Stomach (tissue), 4 donors: ENCODE measurements at regions not wholly inside any gene's neighbourhood (a gene's known extent, or its start where the extent isn't known, plus 50 kb on each side); places are given as distances from the start of the nearest gene placed in this dataset.

ENCODE experiments used
- EP300 ChIP-seq: sonication (generic); formaldehyde crosslinking; IDR thresholded peaks from one replicate; pipeline ENCODE4 v1.6.1; 2017; ENCODE audit warnings: antibody characterized with exemption
- POLR2A ChIP-seq, 4 donors: fragments of 450-650 bp; IDR thresholded peaks; one replicate each; pipeline ENCODE4 v1.6.1; 2016; ENCODE audit warnings: antibody characterized with exemption in 4 of 4, control low read depth in 2 of 4, mild to moderate bottlenecking in 1 of 4, moderate library complexity in 1 of 4
- POLR2AphosphoS5 ChIP-seq, 3 donors: sonication (generic); formaldehyde crosslinking; IDR thresholded peaks; one replicate each; pipeline ENCODE4 v1.6.1; 2016; ENCODE audit warnings: antibody characterized with exemption in 3 of 3
- TF ChIP-seq, protein P1 (sequence below), 7 experiments: fragments of 450-650 bp in 4 of 7; fragments of 200-600 bp in 3 of 7; sonication (generic) in 3 of 7; IDR thresholded peaks; one replicate each; pipeline ENCODE4 v1.5.1; 2016 to 2019; ENCODE audit warnings: antibody characterized with exemption in 7 of 7, control low read depth in 2 of 7, mild to moderate bottlenecking in 1 of 7

DNA sequence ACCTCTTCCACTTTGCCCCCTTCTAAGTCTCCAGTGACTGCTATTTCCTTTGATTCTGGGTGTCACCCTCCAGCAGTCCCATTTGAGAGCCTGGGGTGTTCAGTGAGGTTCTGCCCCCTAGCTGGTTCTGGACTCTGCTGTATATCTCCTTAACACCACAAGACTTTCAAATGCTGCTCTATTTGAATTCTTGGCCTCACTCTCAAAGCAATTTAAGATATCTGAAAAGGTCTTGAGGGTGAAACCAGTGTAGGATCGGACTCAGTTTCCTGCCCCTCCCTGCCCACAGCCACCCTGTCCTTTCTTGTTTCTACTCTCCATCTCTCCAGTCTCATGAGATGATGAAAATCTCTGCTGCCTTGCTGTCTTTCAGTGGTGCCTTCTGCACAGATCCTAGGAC, 280.9 kb downstream of the TENT4A start:
- TF ChIP-seq, protein P1, sequence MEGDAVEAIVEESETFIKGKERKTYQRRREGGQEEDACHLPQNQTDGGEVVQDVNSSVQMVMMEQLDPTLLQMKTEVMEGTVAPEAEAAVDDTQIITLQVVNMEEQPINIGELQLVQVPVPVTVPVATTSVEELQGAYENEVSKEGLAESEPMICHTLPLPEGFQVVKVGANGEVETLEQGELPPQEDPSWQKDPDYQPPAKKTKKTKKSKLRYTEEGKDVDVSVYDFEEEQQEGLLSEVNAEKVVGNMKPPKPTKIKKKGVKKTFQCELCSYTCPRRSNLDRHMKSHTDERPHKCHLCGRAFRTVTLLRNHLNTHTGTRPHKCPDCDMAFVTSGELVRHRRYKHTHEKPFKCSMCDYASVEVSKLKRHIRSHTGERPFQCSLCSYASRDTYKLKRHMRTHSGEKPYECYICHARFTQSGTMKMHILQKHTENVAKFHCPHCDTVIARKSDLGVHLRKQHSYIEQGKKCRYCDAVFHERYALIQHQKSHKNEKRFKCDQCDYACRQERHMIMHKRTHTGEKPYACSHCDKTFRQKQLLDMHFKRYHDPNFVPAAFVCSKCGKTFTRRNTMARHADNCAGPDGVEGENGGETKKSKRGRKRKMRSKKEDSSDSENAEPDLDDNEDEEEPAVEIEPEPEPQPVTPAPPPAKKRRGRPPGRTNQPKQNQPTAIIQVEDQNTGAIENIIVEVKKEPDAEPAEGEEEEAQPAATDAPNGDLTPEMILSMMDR (IDR thresholded peaks at IDR 0.05), result no peak
- TF ChIP-seq POLR2A (IDR thresholded peaks at IDR 0.05) (no peak), EP300 (no peak), POLR2AphosphoS5 (IDR thresholded peaks at IDR 0.05) (no peak)
